CD1c-positive myeloid dendritic cell (primary cell): ENCODE measurements at regions not wholly inside any gene's neighbourhood (a gene's known extent, or its start where the extent isn't known, plus 50 kb on each side); places are given as distances from the start of the nearest gene placed in this dataset.

ENCODE experiments used
- DNase-seq: peaks from one replicate; pipeline ENCODE4 v3.0.0-alpha.2; 2016; ENCODE audit errors: extremely low spot score

GRCh38 chr4:176979416-176979815 is 186.7 kb upstream of the VEGFC start:
- DNase-seq, result no peak

GRCh38 chr4:176981074-176981473 is 188.4 kb upstream of the VEGFC start:
- no peak for DNase-seq

- peak; percentile 58 for DNase-seq
Measured at GRCh38 chr4:176981551-176981950, 188.8 kb upstream of the VEGFC start.

GRCh38 chr4:176988226-176988625 is 195.5 kb upstream of the VEGFC start:
- no peak for DNase-seq

- DNase-seq, result no peak
Measured at GRCh38 chr4:176989186-176989585, 196.5 kb upstream of the VEGFC start.

- no peak for DNase-seq
Measured at GRCh38 chr4:176999935-177000543, 207.3 kb upstream of the VEGFC start.

GRCh38 chr4:177001271-177002175 is 208.8 kb upstream of the VEGFC start:
- DNase-seq, result no peak

- DNase-seq, result peak; percentile 44
Measured at GRCh38 chr4:177005674-177006230, 213.0 kb upstream of the VEGFC start.

GRCh38 chr4:177006331-177006730 is 213.6 kb upstream of the VEGFC start:
- no peak for DNase-seq

- no peak for DNase-seq
Measured at GRCh38 chr4:177008071-177008835, 215.5 kb upstream of the VEGFC start.

GRCh38 chr4:177008836-177009501 is 216.2 kb upstream of the VEGFC start:
- no peak for DNase-seq

- DNase-seq, result no peak
Measured at GRCh38 chr4:177010418-177010817, 217.7 kb upstream of the VEGFC start.

- no peak for DNase-seq
Measured at GRCh38 chr4:177012918-177013545, 220.3 kb upstream of the VEGFC start.

GRCh38 chr4:177016541-177017141 is 223.9 kb upstream of the VEGFC start:
- DNase-seq, result no peak

- DNase-seq, result no peak
Measured at GRCh38 chr4:177023951-177024350, 231.2 kb upstream of the VEGFC start.

GRCh38 chr4:177032341-177032740 is 239.6 kb upstream of the VEGFC start:
- DNase-seq, result no peak

GRCh38 chr4:177033135-177033534 is 240.4 kb upstream of the VEGFC start:
- DNase-seq, result no peak

- DNase-seq, result no peak
Measured at GRCh38 chr4:177033632-177034031, 240.9 kb upstream of the VEGFC start.

- DNase-seq, result no peak
Measured at GRCh38 chr4:177041356-177041755, 248.6 kb upstream of the VEGFC start.

- DNase-seq, result peak; percentile 55
Measured at GRCh38 chr4:177047070-177047850, 254.5 kb upstream of the VEGFC start.
